GM23338 (cell line): ENCODE measurements at regions not wholly inside any gene's neighbourhood (a gene's known extent, or its start where the extent isn't known, plus 50 kb on each side); places are given as distances from the start of the nearest gene placed in this dataset.
"Not testable (repeated sequence)": the region's sequence is repeated elsewhere in the genome, so short reads cannot be mapped to it uniquely, and the experiment has no call there.

Experiments used
- CREB1 ChIP-seq: fragments of 250-450 bp; sonication (Bioruptor Pico); IDR thresholded peaks from 2 replicates; pipeline ENCODE4 v1.5.0; 2020; ENCODE audit warnings: low read depth, mild to moderate bottlenecking, moderate library complexity
- CTCF ChIP-seq, 2 experiments: fragments of 200-600 bp in 1 of 2; sonication (generic) in 1 of 2; conservative IDR thresholded peaks; 2 replicates each; pipeline versions ENCODE4 v1.5.1 to v1.6.1; 2016 to 2017; ENCODE audit warnings: antibody characterized with exemption in 2 of 2, low read depth in 2 of 2, mild to moderate bottlenecking in 2 of 2, moderate library complexity in 1 of 2
- ETS1 ChIP-seq: IDR thresholded peaks from 2 replicates; pipeline ENCODE4 v1.6.1; 2016; ENCODE audit warnings: antibody characterized with exemption
- EZH2 ChIP-seq: fragments of 200-600 bp; sonication (generic); IDR thresholded peaks from one replicate; pipeline ENCODE4 v1.8.0; 2017; ENCODE audit warnings: antibody characterized with exemption, mild to moderate bottlenecking, low read depth; ENCODE audit not compliant: unreplicated experiment
- EZH2phosphoT487 ChIP-seq: fragments of 200-600 bp; sonication (generic); IDR thresholded peaks from one replicate; pipeline ENCODE4 v1.8.1; 2018; ENCODE audit warnings: antibody characterized with exemption; ENCODE audit not compliant: unreplicated experiment
- NANOG ChIP-seq: IDR thresholded peaks from 2 replicates; pipeline ENCODE4 v1.6.1; 2016; ENCODE audit warnings: antibody characterized with exemption, borderline replicate concordance
- POLR2AphosphoS5 ChIP-seq: IDR thresholded peaks from 2 replicates; pipeline ENCODE4 v1.6.1; 2016; ENCODE audit warnings: antibody characterized with exemption, low read depth
- REST ChIP-seq: IDR thresholded peaks from one replicate; pipeline ENCODE4 v1.6.1; 2018; ENCODE audit warnings: antibody characterized with exemption; ENCODE audit not compliant: unreplicated experiment
- ZNF114 ChIP-seq: fragments of 250-450 bp; sonication (Bioruptor Pico); IDR thresholded peaks from 2 replicates; pipeline ENCODE4 v1.5.0; 2020; ENCODE audit warnings: mild to moderate bottlenecking, moderate library complexity

- not testable (repeated sequence) for TF ChIP-seq CTCF (conservative IDR thresholded peaks at IDR 0.05; ENCODE audit: low read depth in 2 of 2); EZH2phosphoT487; POLR2AphosphoS5; EZH2; REST; NANOG; CREB1 (CRISPR knock-in tag); ZNF114 (CRISPR knock-in tag); ETS1
Measured at GRCh38 chr6:48638796-48639195, 527.8 kb upstream of the PTCHD4 start.
